ENCODE measurements at regions not wholly inside any gene's neighbourhood (a gene's known extent, or its start where the extent isn't known, plus 50 kb on each side); places are given as distances from the start of the nearest gene placed in this dataset.

GRCh38 chr10:57786850-57787750, 480.6 kb downstream of the IPMK start:
- no peak overlapping the region for H3K4me3 ChIP-seq (ENCODE audit: low read depth, low read length)
- no peak for TF ChIP-seq CTCF (IDR thresholded peaks at IDR 0.05; ENCODE audit: insufficient read depth, low read length, missing control alignments)
- ChIA-PET CTCF (no interaction called here), POLR2A (no interaction called here)
- DNase-seq (ENCODE audit: low read depth, low spot score) = no peak

- ChIA-PET CTCF (no interaction called here), POLR2A (no interaction called here)
- no peak for DNase-seq (ENCODE audit: low read depth, low spot score)
- H3K4me3 ChIP-seq (ENCODE audit: low read depth, low read length) = no peak overlapping the region
- TF ChIP-seq CTCF (IDR thresholded peaks at IDR 0.05; ENCODE audit: insufficient read depth, low read length, missing control alignments) = no peak
These were observed 481.4 kb downstream of the IPMK start for GRCh38 chr10:57786331-57786730.

- DNase-seq (ENCODE audit: low read depth, low spot score) = no peak
- ChIA-PET POLR2A (no interaction called here), CTCF (no interaction called here)
- no peak for TF ChIP-seq CTCF (IDR thresholded peaks at IDR 0.05; ENCODE audit: insufficient read depth, low read length, missing control alignments)
- H3K4me3 ChIP-seq (ENCODE audit: low read depth, low read length) = no peak overlapping the region
These were observed 482.1 kb downstream of the IPMK start for GRCh38 chr10:57785546-57785945.

- DNase-seq (ENCODE audit: low read depth, low spot score) = no peak
- ChIA-PET POLR2A (no interaction called here), CTCF (no interaction called here)
- TF ChIP-seq CTCF (IDR thresholded peaks at IDR 0.05; ENCODE audit: insufficient read depth, low read length, missing control alignments) = no peak
- H3K4me3 ChIP-seq (ENCODE audit: low read depth, low read length) = no peak overlapping the region
These were observed 482.6 kb downstream of the IPMK start for GRCh38 chr10:57785068-57785467.

GRCh38 chr10:57776688-57777432, 490.8 kb downstream of the IPMK start:
- no peak for TF ChIP-seq CTCF (IDR thresholded peaks at IDR 0.05; ENCODE audit: insufficient read depth, low read length, missing control alignments)
- no peak overlapping the region for H3K4me3 ChIP-seq (ENCODE audit: low read depth, low read length)
- no peak for DNase-seq (ENCODE audit: low read depth, low spot score)
- CTCF ChIA-PET = no interaction called here
- POLR2A ChIA-PET = no interaction called here

GRCh38 chr10:57775250-57775649, 492.4 kb downstream of the IPMK start:
- no peak for DNase-seq (ENCODE audit: low read depth, low spot score)
- ChIA-PET POLR2A (no interaction called here), CTCF (no interaction called here)
- no peak for TF ChIP-seq CTCF (IDR thresholded peaks at IDR 0.05; ENCODE audit: insufficient read depth, low read length, missing control alignments)
- no peak overlapping the region for H3K4me3 ChIP-seq (ENCODE audit: low read depth, low read length)
